ENCODE measurements at regions not wholly inside any gene's neighbourhood (a gene's known extent, or its start where the extent isn't known, plus 50 kb on each side); places are given as distances from the start of the nearest gene placed in this dataset.

GRCh38 chr2:2842466-2842865 lies 511.4 kb upstream of the MYT1L start:
- H2BK120ac ChIP-seq (ENCODE audit: low read depth, low read length), result no peak overlapping the region
- dilution Hi-C loops (cut with HindIII; ENCODE audit: low sequenced_read_pairs, unreplicated experiment), result no loop called here
- no peak overlapping the region for H2AFZ ChIP-seq (replicated peaks; ENCODE audit: low read length, poor library complexity)
- no peak overlapping the region for H4K91ac ChIP-seq (ENCODE audit: insufficient read depth, low read depth, low read length)
- TF ChIP-seq CEBPB (IDR thresholded peaks at IDR 0.05; ENCODE audit: low read depth, low read length), result no peak
- no peak for TF ChIP-seq CHD1 (IDR thresholded peaks at IDR 0.05; ENCODE audit: low read depth, low read length)
- no peak for TF ChIP-seq ELK1 (IDR thresholded peaks at IDR 0.05; ENCODE audit: borderline replicate concordance, low read depth, low read length)
- TF ChIP-seq MAFK (IDR thresholded peaks at IDR 0.05; ENCODE audit: low read depth, low read length), result no peak
- no peak for TF ChIP-seq RCOR1 (IDR thresholded peaks at IDR 0.05; ENCODE audit: insufficient replicate concordance, low read length)
- no peak for TF ChIP-seq MXI1 (IDR thresholded peaks at IDR 0.05; ENCODE audit: borderline replicate concordance, low read depth, low read length)
- no peak for TF ChIP-seq POLR2A (IDR thresholded peaks at IDR 0.05; ENCODE audit: low read depth, low read length)
- TF ChIP-seq BHLHE40 (IDR thresholded peaks at IDR 0.05; ENCODE audit: low read depth, low read length), result no peak
- TF ChIP-seq RAD21 (IDR thresholded peaks at IDR 0.05; ENCODE audit: low read length), result no peak
- TF ChIP-seq RFX5 (IDR thresholded peaks at IDR 0.05; ENCODE audit: low read depth, low read length), result no peak
- no peak for TF ChIP-seq CTCF (conservative IDR thresholded peaks at IDR 0.05; ENCODE audit: low read depth, low read length)
- no peak for TF ChIP-seq MAZ (IDR thresholded peaks at IDR 0.05; ENCODE audit: borderline replicate concordance, low read depth, low read length)
- no peak for TF ChIP-seq FOS (IDR thresholded peaks at IDR 0.05; ENCODE audit: low read depth, low read length)
- no peak for TF ChIP-seq USF2 (IDR thresholded peaks at IDR 0.05; ENCODE audit: low read depth, low read length)
- no peak for TF ChIP-seq NFE2L2 (IDR thresholded peaks at IDR 0.05; ENCODE audit: low read depth, low read length)
- no peak for TF ChIP-seq SMC3 (IDR thresholded peaks at IDR 0.05; ENCODE audit: low read depth, low read length)
- H3K23ac ChIP-seq (ENCODE audit: low read depth, low read length), result no peak overlapping the region
- no peaks in the 10 kb centered on the region for H3K79me1 ChIP-seq (ENCODE audit: low read depth in 1 of 2, low read length in 2 of 2)
- no peak overlapping the region for H2AK5ac ChIP-seq (ENCODE audit: low read depth, low read length)
- H2BK5ac ChIP-seq (ENCODE audit: low read depth, low read length, poor library complexity, severe bottlenecking), result no peak overlapping the region
- H4K8ac ChIP-seq (ENCODE audit: low read depth in 2 of 2, low read length in 2 of 2), result no peak overlapping the region
- no peak overlapping the region for H3K14ac ChIP-seq (replicated peaks; ENCODE audit: low read depth, low read length)
- H2BK20ac ChIP-seq (ENCODE audit: low read depth, low read length), result no peak overlapping the region
- intact Hi-C loops (cut with micrococcal nuclease), result no loop called here
- WGBS, 2 experiments (ENCODE audit: extremely low coverage in 2 of 2, insufficient read length in 1 of 2), result 52% methylated on average over 3 of the region's 7 CpGs; no CpG with 5 or more reads in 1 of the 2 experiments
- H4K20me1 ChIP-seq (ENCODE audit: insufficient read depth, low read length), result no peaks in the 10 kb centered on the region
- no peaks in the 10 kb centered on the region for H3K4me1 ChIP-seq (ENCODE audit: control insufficient read depth, insufficient read depth, low read length)
- no peak overlapping the region for H3K4me3 ChIP-seq (ENCODE audit: insufficient read depth, low read depth, low read length)
- peaks cover 68% of the 10 kb centered on the region for H3K9me3 ChIP-seq (ENCODE audit: control insufficient read depth, insufficient read depth, low read length)
- CTCF ChIA-PET, result no interaction called here
- DNase-seq (no peak), ATAC-seq (ENCODE audit: low read depth) (no peak)
- no peak overlapping the region for H3K56ac ChIP-seq (ENCODE audit: extremely low read depth, insufficient read depth, low read length)
- H3K27ac ChIP-seq (ENCODE audit: insufficient read depth, low read length), result no peak overlapping the region
- no peak overlapping the region for H3K9ac ChIP-seq (ENCODE audit: low read depth, low read length)
- BruUV-seq (replicated peaks), result no TSS peak
- no peak overlapping the region for H3K4ac ChIP-seq (ENCODE audit: low read depth, low read length)
- POLR2A ChIA-PET (ENCODE audit: unreplicated experiment), result no interaction called here
- H2AK9ac ChIP-seq (replicated peaks; ENCODE audit: low read depth, low read length, poor library complexity), result no peak overlapping the region
- no peaks in the 10 kb centered on the region for H3K9me1 ChIP-seq (ENCODE audit: insufficient read depth, low read length)
- no peak overlapping the region for H4K5ac ChIP-seq (ENCODE audit: low read depth, low read length)
- H2BK15ac ChIP-seq (ENCODE audit: low read depth, low read length), result no peak overlapping the region
- H3K18ac ChIP-seq (ENCODE audit: low read depth, low read length), result no peak overlapping the region
- H3K36me3 ChIP-seq (ENCODE audit: control insufficient read depth, insufficient read depth, low read length), result no peaks in the 10 kb centered on the region
- in situ Hi-C loops (cut with MboI; ENCODE audit: low sequenced_read_pairs), result no loop called here
- no peaks in the 10 kb centered on the region for H3K27me3 ChIP-seq (ENCODE audit: control insufficient read depth, insufficient read depth, low read length)
- H3K4me2 ChIP-seq (ENCODE audit: low read depth, low read length), result no peak overlapping the region
